A549 (cell line): ENCODE measurements at regions not wholly inside any gene's neighbourhood (a gene's known extent, or its start where the extent isn't known, plus 50 kb on each side); places are given as distances from the start of the nearest gene placed in this dataset.

ENCODE experiments used
- ATAC-seq, 2 experiments: fragments of 200-7000 bp in 1 of 2; fragments of >200 bp in 1 of 2; cut with Nextera tagmentation in 1 of 2; cut with Tn5 transposase in 1 of 2; 3 replicates each; pipeline versions ENCODE4 v1.8.0 to v1.9.1; 2018 to 2020; ENCODE audit warnings: mild to moderate bottlenecking in 1 of 2, moderate library complexity in 1 of 2
- CTCF ChIA-PET: fragments of 300-600 bp; sonication (Branson Sonifier 250); formaldehyde crosslinking; extraction: SDS; loops from one replicate; lab custom pipeline; 2021; ENCODE audit warnings: antibody characterized with exemption, inconsistent platforms; lab: Yijun Ruan, JAX
- POLR2A ChIA-PET: fragments of 350-600 bp; formaldehyde crosslinking; extraction: SDS; loops from one replicate; lab custom pipeline; 2021; ENCODE audit warnings: antibody characterized with exemption, inconsistent platforms; lab: Yijun Ruan, JAX
- DNase-seq, 2 experiments: peaks; one replicate each; pipeline versions ENCODE4 v3.0.0 to v3.0.0-alpha.2; 2011 to 2016; ENCODE audit warnings: low read depth in 1 of 2, low spot score in 1 of 2
- FAIRE-seq: peaks from 2 replicates; lab custom pipeline; 2011; peaks lifted over from hg19 to GRCh38; lab: Jason Lieb, UNC
- H3K27ac ChIP-seq, 2 experiments: fragments of >200 bp; sonication (Bioruptor Twin); formaldehyde crosslinking; 3 replicates each; pipeline ENCODE4 v1.5.1; 2016 to 2017
- H3K4me1 ChIP-seq: fragments of >200 bp; sonication (Bioruptor Twin); formaldehyde crosslinking; 3 replicates; pipeline ENCODE4 v1.6.1; 2016
- H3K4me2 ChIP-seq: fragments of >200 bp; sonication (Bioruptor Twin); formaldehyde crosslinking; 3 replicates; pipeline ENCODE4 v1.6.1; 2016
- H3K4me3 ChIP-seq: fragments of >200 bp; sonication (Bioruptor Twin); formaldehyde crosslinking; 3 replicates; pipeline ENCODE4 v1.5.1; 2016
- H3K9me3 ChIP-seq: fragments of >200 bp; sonication (Bioruptor Twin); formaldehyde crosslinking; 3 replicates; pipeline ENCODE4 v1.6.1; 2016
- BHLHE40 ChIP-seq: IDR thresholded peaks from 2 replicates; pipeline ENCODE4 v1.6.1; 2012; ENCODE audit warnings: low read depth, low read length, inconsistent platforms
- CHD2 ChIP-seq: fragments of 150-350 bp; IDR thresholded peaks from 2 replicates; pipeline ENCODE4 v1.6.1; 2014; ENCODE audit warnings: low read length; ENCODE audit not compliant: partially characterized antibody
- CHD4 ChIP-seq: fragments of 200-600 bp; sonication (generic); IDR thresholded peaks from 2 replicates; pipeline ENCODE4 v1.6.1; 2016; ENCODE audit warnings: antibody characterized with exemption, mild to moderate bottlenecking, borderline replicate concordance
- E2F6 ChIP-seq: IDR thresholded peaks from 2 replicates; pipeline ENCODE4 v1.6.1; 2012; ENCODE audit warnings: low read depth, borderline replicate concordance
- EHMT2 ChIP-seq: fragments of 200-600 bp; sonication (generic); IDR thresholded peaks from 2 replicates; pipeline ENCODE4 v1.6.1; 2016; ENCODE audit warnings: antibody characterized with exemption, low read depth, mild to moderate bottlenecking, moderate library complexity
- ELK1 ChIP-seq: fragments of 150-350 bp; IDR thresholded peaks from 2 replicates; pipeline ENCODE4 v1.6.1; 2014; ENCODE audit warnings: low read depth, mild to moderate bottlenecking, low read length
- FOSL2 ChIP-seq, 2 experiments: fragments of 450-650 bp in 1 of 2; fragments of >200 bp in 1 of 2; sonication (Bioruptor Twin) in 1 of 2; formaldehyde crosslinking; IDR thresholded peaks; 2 replicates each; pipeline versions ENCODE4 v1.5.0 to v1.6.1; 2016 to 2020; ENCODE audit warnings: mild to moderate bottlenecking in 1 of 2, moderate library complexity in 1 of 2
- GATA3 ChIP-seq: IDR thresholded peaks from 2 replicates; pipeline ENCODE4 v1.6.1; 2012; ENCODE audit warnings: borderline replicate concordance
- HES2 ChIP-seq: fragments of >200 bp; sonication (Bioruptor Twin); formaldehyde crosslinking; IDR thresholded peaks from 2 replicates; pipeline ENCODE4 v1.6.1; 2016
- HEYL ChIP-seq: fragments of 250-450 bp; sonication (Bioruptor Pico); IDR thresholded peaks from 2 replicates; pipeline ENCODE4 v1.8.0; 2021; ENCODE audit warnings: mild to moderate bottlenecking, moderate library complexity
- HMGXB4 ChIP-seq: fragments of 250-450 bp; sonication (Bioruptor Pico); IDR thresholded peaks from 2 replicates; pipeline ENCODE4 v1.5.0; 2021; ENCODE audit warnings: mild to moderate bottlenecking, moderate library complexity, borderline replicate concordance
- HOXA7 ChIP-seq: fragments of 250-450 bp; sonication (Bioruptor Pico); IDR thresholded peaks from 2 replicates; pipeline ENCODE4 v1.5.0; 2020; ENCODE audit warnings: mild to moderate bottlenecking, moderate library complexity
- HOXB13 ChIP-seq: fragments of 250-450 bp; sonication (Bioruptor Pico); IDR thresholded peaks from 2 replicates; pipeline ENCODE4 v1.5.0; 2020; ENCODE audit warnings: low read depth, mild to moderate bottlenecking, moderate library complexity
- JUNB ChIP-seq: fragments of >200 bp; sonication (Bioruptor Twin); formaldehyde crosslinking; IDR thresholded peaks from 2 replicates; pipeline ENCODE4 v1.6.1; 2016
- MAX ChIP-seq: IDR thresholded peaks from 2 replicates; pipeline ENCODE4 v1.6.1; 2012
- MAZ ChIP-seq: fragments of 150-350 bp; IDR thresholded peaks from 2 replicates; pipeline ENCODE4 v1.6.1; 2014; ENCODE audit warnings: antibody characterized with exemption, low read depth, low read length, borderline replicate concordance
- MYC ChIP-seq: IDR thresholded peaks from 2 replicates; pipeline ENCODE4 v1.6.1; 2012; ENCODE audit warnings: mild to moderate bottlenecking, inconsistent platforms, low read length, improper control_type of control experiment, borderline replicate concordance
- NR3C1 ChIP-seq: fragments of >200 bp; sonication (Bioruptor Twin); formaldehyde crosslinking; IDR thresholded peaks from 3 replicates; pipeline ENCODE4 v1.6.1; 2017
- RARB ChIP-seq: fragments of 250-450 bp; sonication (Bioruptor Pico); IDR thresholded peaks from 2 replicates; pipeline ENCODE4 v1.8.0; 2021; ENCODE audit warnings: mild to moderate bottlenecking, moderate library complexity
- REST ChIP-seq: fragments of 200-600 bp; sonication (generic); IDR thresholded peaks from 2 replicates; pipeline ENCODE4 v1.6.1; 2016; ENCODE audit warnings: antibody characterized with exemption, mild to moderate bottlenecking, moderate library complexity
- RFX5 ChIP-seq: fragments of 450-650 bp; IDR thresholded peaks from 2 replicates; pipeline ENCODE4 v1.7.1; 2014; ENCODE audit warnings: antibody characterized with exemption, mild to moderate bottlenecking, moderate library complexity
- SMC3 ChIP-seq: fragments of >200 bp; sonication (Bioruptor Twin); formaldehyde crosslinking; IDR thresholded peaks from 3 replicates; pipeline ENCODE4 v1.6.1; 2018; ENCODE audit warnings: inconsistent platforms
- ZC3H11A ChIP-seq: fragments of 450-650 bp; IDR thresholded peaks from 2 replicates; pipeline ENCODE4 v1.6.1; 2014; ENCODE audit warnings: antibody characterized with exemption, mild to moderate bottlenecking
- WGBS: methylation state at CpG from one replicate; pipeline ENCODE4 v1.1.6; 2017; ENCODE audit errors: missing lambda C conversion rate; 5-methylcytosine and 5-hydroxymethylcytosine counted together

- ChIA-PET CTCF (no interaction called here), POLR2A (no interaction called here)
- DNase-seq (peak in 1 of 2 experiments; percentile 53), FAIRE-seq (no peak), ATAC-seq (peak; percentile 47 to 84; a peak in 3 of 6 replicates)
- no peak overlapping the region for H3K4me3 ChIP-seq
- H3K9me3 ChIP-seq: no peaks in the 10 kb centered on the region
- peaks cover 28% of the 10 kb centered on the region; the same call in 2 of the 3 replicates for H3K4me1 ChIP-seq
- WGBS: 31% methylated on average over 5 of the region's 5 CpGs
- TF ChIP-seq GATA3: peak; percentile 13; the same call in 1 of the 2 replicates
- no peak for TF ChIP-seq MAX
- no peak for TF ChIP-seq CHD2
- no peak for TF ChIP-seq FOSL2 (IDR thresholded peaks at IDR 0.05)
- no peak for TF ChIP-seq FOSL2 (CRISPR knock-in tag; IDR thresholded peaks at IDR 0.05)
- peak overlapping the region; percentile 42 for H3K4me2 ChIP-seq
- H3K27ac ChIP-seq: peak overlapping the region in 1 of 2 experiments; percentile 55; a peak in 3 of 6 replicates
These were observed 668.6 kb downstream of the UTRN start for GRCh38 chr6:144953552-144954240.

GRCh38 chr6:144954241-144954556 is 669.1 kb downstream of the UTRN start:
- ChIA-PET POLR2A (no interaction called here), CTCF (no interaction called here)
- DNase-seq: no peak
- Histone ChIP-seq H3K9me3 (no peaks in the 10 kb centered on the region), H3K4me3 (no peak overlapping the region), H3K4me2 (peak overlapping the region; percentile 42), H3K27ac (peak overlapping the region in 1 of 2 experiments; percentile 55; a peak in 4 of 6 replicates), H3K4me1 (peaks cover 28% of the 10 kb centered on the region; the same call in 2 of the 3 replicates)
- no peak for FAIRE-seq
- peak in 1 of 2 experiments; percentile 42; a peak in 2 of 6 replicates for ATAC-seq
- WGBS: 83% methylated on average over 3 of the region's 3 CpGs
- no peak for TF ChIP-seq RFX5
- TF ChIP-seq SMC3: no peak
- no peak for TF ChIP-seq E2F6
- TF ChIP-seq FOSL2 (IDR thresholded peaks at IDR 0.05): no peak
- no peak for TF ChIP-seq FOSL2 (CRISPR knock-in tag; IDR thresholded peaks at IDR 0.05)
- no peak for TF ChIP-seq NR3C1
- no peak for TF ChIP-seq HMGXB4 (CRISPR knock-in tag)
- no peak for TF ChIP-seq HES2
- TF ChIP-seq RARB (CRISPR knock-in tag): no peak
- TF ChIP-seq ZC3H11A: no peak
- TF ChIP-seq EHMT2: no peak
- no peak for TF ChIP-seq JUNB
- no peak for TF ChIP-seq ELK1
- TF ChIP-seq BHLHE40: no peak
- TF ChIP-seq HOXA7 (CRISPR knock-in tag): no peak

GRCh38 chr6:144955392-144955791 is 670.3 kb downstream of the UTRN start:
- Histone ChIP-seq H3K4me2 (peak overlapping the region; percentile 39; the same call in 1 of the 3 replicates), H3K4me3 (no peak overlapping the region), H3K27ac (peak overlapping the region; percentile 35 to 55; a peak in 3 of 6 replicates), H3K9me3 (no peaks in the 10 kb centered on the region), H3K4me1 (peaks cover 28% of the 10 kb centered on the region; the same call in 2 of the 3 replicates)
- no peak for TF ChIP-seq REST
- no peak for TF ChIP-seq SMC3
- TF ChIP-seq MAZ: no peak
- no peak for TF ChIP-seq HEYL (CRISPR knock-in tag)
- no peak for TF ChIP-seq MYC
- TF ChIP-seq CHD4: no peak
- no peak for TF ChIP-seq HOXB13 (CRISPR knock-in tag)
- CTCF ChIA-PET: no interaction called here
- FAIRE-seq (no peak), ATAC-seq (no peak), DNase-seq (no peak)
- POLR2A ChIA-PET: no interaction called here
- WGBS: 64% methylated on average over 2 of the region's 2 CpGs
